ENCODE measurements at regions not wholly inside any gene's neighbourhood (a gene's known extent, or its start where the extent isn't known, plus 50 kb on each side); places are given as distances from the start of the nearest gene placed in this dataset.

DNA sequence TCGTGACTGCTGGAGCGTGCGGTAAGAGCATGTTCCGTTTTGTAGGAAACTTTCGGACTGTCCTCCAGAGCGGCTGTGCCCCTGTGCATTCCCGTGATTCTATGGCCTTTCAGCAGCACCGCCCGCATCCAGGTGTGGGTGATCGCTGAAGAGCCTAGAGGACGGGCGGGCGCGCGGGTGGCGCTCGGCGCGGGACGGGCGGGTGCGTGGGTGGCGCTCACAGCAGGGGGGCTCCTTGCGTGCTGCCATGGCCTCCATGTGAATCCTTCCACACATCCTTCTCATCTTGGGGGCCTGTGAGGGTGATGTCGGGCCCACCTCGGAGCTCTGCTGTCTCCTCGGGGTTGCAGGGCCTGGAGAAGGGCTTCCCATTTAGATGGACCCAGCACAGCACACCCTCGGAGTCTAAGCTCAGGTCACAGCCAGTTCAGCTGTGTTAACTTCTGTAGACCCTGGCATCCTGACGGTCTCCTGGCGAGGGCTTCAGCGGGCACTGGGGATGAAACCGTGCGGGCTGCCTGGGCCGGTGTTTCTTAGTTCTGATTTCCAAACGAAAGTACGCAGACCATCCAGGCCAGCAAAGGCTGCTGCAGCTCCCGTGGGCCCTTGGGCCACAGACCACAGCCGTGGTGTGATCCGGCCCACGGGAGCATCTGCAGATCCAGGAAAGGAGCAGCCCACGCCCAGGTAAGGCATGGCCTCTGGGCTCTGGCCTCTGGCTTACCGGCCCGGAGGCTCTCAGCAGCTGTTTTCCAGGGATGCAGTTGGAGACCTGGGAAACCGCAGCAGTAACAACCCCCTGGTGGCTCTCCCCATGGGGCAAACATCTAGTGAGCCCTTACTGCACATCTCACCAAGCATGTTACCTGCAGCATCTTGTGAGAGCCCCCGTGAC, 339.4 kb downstream of the FOXL1 start:
- no peaks in the 10 kb centered on the region for H3K27me3 ChIP-seq (ENCODE audit: insufficient read depth, low read length, poor library complexity, severe bottlenecking)
- H3K4me3 ChIP-seq (ENCODE audit: low read length), result no peak overlapping the region
- no peak overlapping the region for H3K27ac Mint-ChIP-seq
- POLR2A ChIA-PET, result no interaction called here
- CTCF ChIA-PET, result no interaction called here
- peaks cover 0 to 1% of the 10 kb centered on the region in 2 donors for H3K27me3 Mint-ChIP-seq
- no peaks in the 10 kb centered on the region for H3K4me1 ChIP-seq (ENCODE audit: insufficient read depth, low read length)
- no peaks in the 10 kb centered on the region for H3K4me1 Mint-ChIP-seq
- H3K4me3 Mint-ChIP-seq, result no peak overlapping the region
- DNase-seq, result no peak
- H3K9me3 ChIP-seq (ENCODE audit: low read length), result no peaks in the 10 kb centered on the region
- H3K9me3 Mint-ChIP-seq, result peaks cover 0 to 5% (median 0%) of the 10 kb centered on the region in 5 donors
- no peak overlapping the region for H3K27ac ChIP-seq (ENCODE audit: low read depth, low read length)
- no peaks in the 10 kb centered on the region for H3K36me3 ChIP-seq (ENCODE audit: insufficient read depth, low read length)
- H3K36me3 Mint-ChIP-seq, result no peaks in the 10 kb centered on the region

DNA sequence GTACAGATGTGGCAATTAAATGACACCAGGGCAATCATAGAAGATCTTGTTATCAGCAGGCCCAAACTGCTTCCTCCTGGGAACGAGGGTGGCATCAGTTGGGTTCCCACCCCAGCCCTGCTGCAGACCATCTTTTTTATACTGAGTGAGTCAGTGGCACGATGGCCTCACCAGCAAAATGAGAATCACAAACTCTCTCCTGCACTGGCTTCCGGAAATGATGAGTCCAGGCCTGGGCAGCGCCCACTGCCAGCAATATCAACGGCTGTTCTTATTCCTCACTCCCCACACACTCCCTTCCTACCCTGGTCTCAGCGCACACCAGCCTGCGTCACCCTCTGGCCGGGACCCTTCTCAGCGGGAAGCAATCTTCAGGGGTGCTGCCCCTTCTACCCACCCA, 340.3 kb downstream of the FOXL1 start:
- no peaks in the 10 kb centered on the region for H3K36me3 ChIP-seq (ENCODE audit: insufficient read depth, low read length)
- H3K9me3 ChIP-seq (ENCODE audit: low read length), result no peaks in the 10 kb centered on the region
- Mint-ChIP-seq H3K4me1 (no peaks in the 10 kb centered on the region), H3K36me3 (peaks cover 0 to 3% (median 0%) of the 10 kb centered on the region in 3 donors), H3K27ac (peak overlapping the region in 1 of 8 donors; percentile 51), H3K4me3 (no peak overlapping the region), H3K9me3 (peaks cover 0 to 5% (median 0%) of the 10 kb centered on the region in 5 donors), H3K27me3 (peaks cover 2 to 7% of the 10 kb centered on the region in 2 donors)
- H3K27ac ChIP-seq (ENCODE audit: low read depth, low read length), result no peak overlapping the region
- no peaks in the 10 kb centered on the region for H3K27me3 ChIP-seq (ENCODE audit: insufficient read depth, low read length, poor library complexity, severe bottlenecking)
- no peak for DNase-seq
- H3K4me1 ChIP-seq (ENCODE audit: insufficient read depth, low read length), result no peaks in the 10 kb centered on the region
- no peak overlapping the region for H3K4me3 ChIP-seq (ENCODE audit: low read length)
- ChIA-PET CTCF (no interaction called here), POLR2A (no interaction called here)

DNA sequence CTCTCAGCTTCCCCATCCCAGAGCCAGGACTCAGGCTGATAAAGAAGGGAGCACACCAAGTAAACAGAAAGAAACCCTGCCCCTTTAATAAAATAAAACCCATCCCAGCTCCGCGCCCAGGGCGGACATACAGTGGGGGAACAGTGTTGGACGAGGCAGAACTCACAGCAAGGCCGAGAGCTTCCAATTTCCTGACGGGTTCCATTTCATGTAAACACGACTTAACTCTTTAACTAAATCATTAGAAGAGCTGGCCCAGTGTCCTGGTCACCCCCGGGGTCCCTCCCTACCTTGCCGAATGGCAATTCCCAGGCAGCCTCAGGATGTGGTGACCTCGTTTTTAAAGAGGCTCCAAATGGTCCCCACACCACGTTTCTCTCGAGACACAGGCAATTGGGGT, 340.7 kb downstream of the FOXL1 start:
- Mint-ChIP-seq H3K9me3 (peaks cover 0 to 5% (median 0%) of the 10 kb centered on the region in 5 donors), H3K36me3 (peaks cover 0 to 3% (median 0%) of the 10 kb centered on the region in 3 donors), H3K27ac (no peak overlapping the region), H3K4me3 (no peak overlapping the region), H3K27me3 (peaks cover 2 to 11% of the 10 kb centered on the region in 2 donors), H3K4me1 (no peaks in the 10 kb centered on the region)
- Histone ChIP-seq H3K4me3 (ENCODE audit: low read length) (no peak overlapping the region), H3K9me3 (ENCODE audit: low read length) (no peaks in the 10 kb centered on the region), H3K4me1 (ENCODE audit: insufficient read depth, low read length) (no peaks in the 10 kb centered on the region), H3K27me3 (ENCODE audit: insufficient read depth, low read length, poor library complexity, severe bottlenecking) (no peaks in the 10 kb centered on the region), H3K36me3 (ENCODE audit: insufficient read depth, low read length) (no peaks in the 10 kb centered on the region), H3K27ac (ENCODE audit: low read depth, low read length) (no peak overlapping the region)
- DNase-seq, result no peak
- ChIA-PET POLR2A (no interaction called here), CTCF (no interaction called here)

DNA sequence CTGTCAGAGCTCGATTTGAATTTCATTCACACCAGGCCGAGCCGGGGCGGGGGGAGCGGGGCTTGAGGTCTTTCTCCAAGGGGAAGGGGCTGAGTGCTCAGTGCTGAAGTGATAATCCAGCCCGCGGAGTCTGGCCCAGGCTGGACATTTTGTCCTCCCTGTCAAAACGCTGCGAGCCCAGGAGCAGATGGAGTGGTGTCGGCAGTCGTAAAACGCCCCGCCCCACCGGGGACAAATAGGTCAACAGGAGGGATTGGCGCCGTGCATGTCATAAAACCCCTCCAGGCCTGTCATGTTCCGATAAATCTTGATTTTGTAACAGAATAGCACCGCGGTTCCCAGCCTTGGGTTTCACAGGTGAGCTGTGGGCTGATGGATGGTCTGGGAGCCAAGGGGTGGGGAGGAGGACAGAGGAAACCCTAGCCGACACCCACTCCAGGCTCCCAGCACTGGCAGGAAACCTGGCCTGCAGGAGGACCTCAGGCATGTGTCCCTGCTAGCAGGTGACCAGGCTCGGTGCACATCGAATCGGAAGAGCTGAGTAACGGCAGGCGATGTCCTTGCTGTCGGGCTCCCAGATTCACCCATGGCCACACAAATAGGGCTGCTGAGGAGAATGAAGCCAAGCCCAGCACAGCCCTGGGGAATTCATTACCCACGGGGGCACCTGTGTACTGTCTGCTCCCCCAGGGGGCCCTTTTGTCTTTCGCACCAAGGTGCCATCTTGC, 341.4 kb downstream of the FOXL1 start:
- CTCF ChIA-PET, result no interaction called here
- H3K9me3 Mint-ChIP-seq, result peaks cover 0 to 5% (median 0%) of the 10 kb centered on the region in 5 donors
- H3K27ac ChIP-seq (ENCODE audit: low read depth, low read length), result no peak overlapping the region

DNA sequence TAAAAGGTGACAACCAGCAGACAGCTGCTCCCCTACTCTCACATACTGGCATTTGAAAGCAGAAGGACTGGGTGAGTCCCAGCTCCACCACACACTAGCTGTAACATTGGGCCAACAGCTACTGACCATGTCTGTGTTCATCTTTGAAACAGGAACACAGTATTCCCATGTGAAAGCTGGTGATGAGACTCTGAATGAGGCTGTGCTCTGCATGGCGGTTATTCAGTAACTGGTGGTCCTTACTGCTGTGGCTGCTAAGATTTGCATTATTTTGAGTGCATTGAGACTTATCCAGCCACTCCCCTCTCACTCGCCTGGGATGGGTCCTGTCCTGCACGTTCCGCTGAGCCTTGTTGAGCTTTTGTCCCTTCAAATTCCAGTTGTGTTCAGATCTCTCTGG, 342.9 kb downstream of the FOXL1 start:
- Mint-ChIP-seq H3K4me3 (no peak overlapping the region), H3K4me1 (no peaks in the 10 kb centered on the region), H3K27ac (no peak overlapping the region), H3K27me3 (peaks cover 3 to 28% of the 10 kb centered on the region in 2 donors), H3K36me3 (peaks cover 0 to 3% (median 0%) of the 10 kb centered on the region in 3 donors), H3K9me3 (peaks cover 0 to 5% (median 0%) of the 10 kb centered on the region in 5 donors)
- ChIA-PET CTCF (interaction anchor here (0.5 kb wide), 1 partner anchor 379 kb away, joined by 3 read pairs; no protein-coding TSS in a partner anchor), POLR2A (no interaction called here)
- Histone ChIP-seq H3K27ac (ENCODE audit: low read depth, low read length) (no peak overlapping the region), H3K4me3 (ENCODE audit: low read length) (no peak overlapping the region), H3K4me1 (ENCODE audit: insufficient read depth, low read length) (no peaks in the 10 kb centered on the region), H3K36me3 (ENCODE audit: insufficient read depth, low read length) (no peaks in the 10 kb centered on the region), H3K27me3 (ENCODE audit: insufficient read depth, low read length, poor library complexity, severe bottlenecking) (no peaks in the 10 kb centered on the region), H3K9me3 (ENCODE audit: low read length) (no peaks in the 10 kb centered on the region)
- no peak for DNase-seq

More for the DNA sequence above, 341.4 kb downstream of the FOXL1 start:
- DNase-seq, result no peak
- Mint-ChIP-seq H3K36me3 (peaks cover 0 to 3% (median 0%) of the 10 kb centered on the region in 3 donors), H3K27ac (no peak overlapping the region), H3K4me1 (no peaks in the 10 kb centered on the region), H3K4me3 (no peak overlapping the region), H3K27me3 (peaks cover 2 to 15% of the 10 kb centered on the region in 2 donors)
- H3K4me3 ChIP-seq (ENCODE audit: low read length), result no peak overlapping the region
- H3K27me3 ChIP-seq (ENCODE audit: insufficient read depth, low read length, poor library complexity, severe bottlenecking), result no peaks in the 10 kb centered on the region
- POLR2A ChIA-PET, result no interaction called here
- H3K36me3 ChIP-seq (ENCODE audit: insufficient read depth, low read length), result no peaks in the 10 kb centered on the region
- no peaks in the 10 kb centered on the region for H3K9me3 ChIP-seq (ENCODE audit: low read length)
- no peaks in the 10 kb centered on the region for H3K4me1 ChIP-seq (ENCODE audit: insufficient read depth, low read length)

DNA sequence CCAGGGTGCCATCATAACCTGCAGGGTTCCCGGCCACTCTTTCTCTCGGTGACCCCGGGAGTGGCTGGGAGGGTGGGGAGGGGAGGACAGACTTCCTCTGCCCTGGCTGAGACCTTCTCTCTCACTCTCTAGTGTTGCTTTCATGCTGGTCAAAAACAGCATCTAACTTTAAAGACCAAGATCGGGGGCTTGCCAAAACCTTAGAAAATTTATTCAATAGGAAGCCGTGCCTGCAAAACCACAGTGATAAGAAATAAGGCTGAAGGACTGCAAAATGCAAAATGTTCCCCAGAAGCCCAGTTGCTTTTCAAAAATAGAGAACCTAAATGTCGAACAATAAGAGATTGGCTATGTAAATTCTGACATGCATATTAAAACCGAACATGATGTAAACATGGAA, 344.0 kb downstream of the FOXL1 start:
- H3K27ac Mint-ChIP-seq, result no peak overlapping the region
- H3K4me1 ChIP-seq (ENCODE audit: insufficient read depth, low read length), result no peaks in the 10 kb centered on the region
- no peak overlapping the region for H3K27ac ChIP-seq (ENCODE audit: low read depth, low read length)
- peaks cover 0 to 5% (median 0%) of the 10 kb centered on the region in 5 donors for H3K9me3 Mint-ChIP-seq
- no peaks in the 10 kb centered on the region for H3K27me3 ChIP-seq (ENCODE audit: insufficient read depth, low read length, poor library complexity, severe bottlenecking)
- no peak overlapping the region for H3K4me3 Mint-ChIP-seq
- peaks cover 0 to 3% (median 0%) of the 10 kb centered on the region in 3 donors for H3K36me3 Mint-ChIP-seq
- DNase-seq, result no peak
- peaks cover 12 to 34% of the 10 kb centered on the region in 2 donors for H3K27me3 Mint-ChIP-seq
- no peak overlapping the region for H3K4me3 ChIP-seq (ENCODE audit: low read length)
- ChIA-PET POLR2A (no interaction called here), CTCF (no interaction called here)
- H3K9me3 ChIP-seq (ENCODE audit: low read length), result no peaks in the 10 kb centered on the region
- H3K4me1 Mint-ChIP-seq, result no peaks in the 10 kb centered on the region
- no peaks in the 10 kb centered on the region for H3K36me3 ChIP-seq (ENCODE audit: insufficient read depth, low read length)

DNA sequence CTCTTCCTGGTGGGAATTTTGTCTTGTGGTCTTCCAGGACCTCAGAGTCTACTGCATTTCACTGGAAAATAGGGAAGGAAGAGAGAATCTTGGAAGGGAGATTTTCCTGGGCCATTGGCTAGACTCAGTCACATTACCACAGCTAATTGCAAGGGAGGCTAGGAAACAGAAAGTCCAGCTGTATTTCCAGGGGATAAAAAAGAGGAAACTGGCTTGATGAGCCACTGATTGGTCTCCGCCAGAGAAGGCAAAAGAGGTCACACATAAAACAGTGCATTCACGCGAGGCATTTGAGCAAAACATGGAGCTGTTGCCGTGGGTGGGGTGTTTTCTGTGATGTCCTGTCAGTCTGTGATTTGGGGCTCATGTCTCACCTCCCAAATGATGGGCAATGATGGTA, 345.3 kb downstream of the FOXL1 start:
- no peak overlapping the region for H3K27ac ChIP-seq (ENCODE audit: low read depth, low read length)
- H3K27ac Mint-ChIP-seq, result no peak overlapping the region
- H3K9me3 Mint-ChIP-seq, result peaks cover 0 to 5% (median 0%) of the 10 kb centered on the region in 5 donors
- no peak overlapping the region for H3K4me3 ChIP-seq (ENCODE audit: low read length)
- peaks cover 0 to 3% (median 0%) of the 10 kb centered on the region in 3 donors for H3K36me3 Mint-ChIP-seq
- no peaks in the 10 kb centered on the region for H3K27me3 ChIP-seq (ENCODE audit: insufficient read depth, low read length, poor library complexity, severe bottlenecking)
- no peak overlapping the region for H3K4me3 Mint-ChIP-seq
- no peak for DNase-seq
- no peaks in the 10 kb centered on the region for H3K9me3 ChIP-seq (ENCODE audit: low read length)
- peaks cover 21 to 48% of the 10 kb centered on the region in 2 donors for H3K27me3 Mint-ChIP-seq
- ChIA-PET CTCF (no interaction called here), POLR2A (no interaction called here)
- H3K4me1 ChIP-seq (ENCODE audit: insufficient read depth, low read length), result no peaks in the 10 kb centered on the region
- H3K4me1 Mint-ChIP-seq, result no peaks in the 10 kb centered on the region
- H3K36me3 ChIP-seq (ENCODE audit: insufficient read depth, low read length), result no peaks in the 10 kb centered on the region

DNA sequence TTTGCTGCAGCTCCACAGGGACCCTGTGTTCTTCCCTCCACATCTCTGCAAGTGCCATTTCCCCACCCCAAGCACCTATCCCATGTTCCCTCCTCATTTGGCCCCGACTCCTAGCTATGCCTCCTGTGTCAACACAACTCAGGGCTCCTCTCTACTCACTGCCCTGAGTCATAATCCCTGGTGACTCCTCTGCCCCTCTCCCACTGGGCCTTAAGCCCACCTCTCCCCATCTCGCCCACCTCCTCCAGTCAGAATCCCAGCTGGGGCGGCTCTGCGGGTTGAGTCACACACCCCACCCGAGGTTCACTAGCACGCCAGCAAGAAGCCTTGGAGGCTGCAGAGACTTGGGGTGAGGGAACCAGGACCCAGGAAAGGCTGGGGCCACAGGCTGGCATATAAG, 346.2 kb downstream of the FOXL1 start:
- Mint-ChIP-seq H3K27ac (no peak overlapping the region), H3K36me3 (peaks cover 0 to 3% (median 0%) of the 10 kb centered on the region in 3 donors), H3K27me3 (peaks cover 25 to 56% of the 10 kb centered on the region in 2 donors), H3K4me1 (no peaks in the 10 kb centered on the region), H3K4me3 (no peak overlapping the region), H3K9me3 (peaks cover 0 to 5% (median 0%) of the 10 kb centered on the region in 5 donors)
- DNase-seq, result no peak
- Histone ChIP-seq H3K27ac (ENCODE audit: low read depth, low read length) (no peak overlapping the region), H3K4me1 (ENCODE audit: insufficient read depth, low read length) (no peaks in the 10 kb centered on the region), H3K4me3 (ENCODE audit: low read length) (no peak overlapping the region), H3K36me3 (ENCODE audit: insufficient read depth, low read length) (no peaks in the 10 kb centered on the region), H3K27me3 (ENCODE audit: insufficient read depth, low read length, poor library complexity, severe bottlenecking) (no peaks in the 10 kb centered on the region), H3K9me3 (ENCODE audit: low read length) (no peaks in the 10 kb centered on the region)
- ChIA-PET POLR2A (no interaction called here), CTCF (no interaction called here)
